HG03575 (cell line): ENCODE measurements at regions not wholly inside any gene's neighbourhood (a gene's known extent, or its start where the extent isn't known, plus 50 kb on each side); places are given as distances from the start of the nearest gene placed in this dataset.

ENCODE experiments used
- ATAC-seq: cut with Tn5 transposase; IDR thresholded peaks from one replicate; pipeline ENCODE4 v1.9.1; 2021; ENCODE audit not compliant: unreplicated experiment, insufficient number of reproducible peaks, low FRiP score; ENCODE audit errors: extremely low read depth

- no peak for ATAC-seq
Observed at GRCh38 chr3:188062216-188062615, 91.7 kb upstream of the LPP start.

GRCh38 chr3:188064831-188065493, 89.0 kb upstream of the LPP start:
- ATAC-seq = no peak

GRCh38 chr3:188066141-188066540, 87.8 kb upstream of the LPP start:
- ATAC-seq = no peak

- no peak for ATAC-seq
Observed at GRCh38 chr3:188067932-188068331, 86.0 kb upstream of the LPP start.

- ATAC-seq = no peak
Observed at GRCh38 chr3:188068342-188068741, 85.6 kb upstream of the LPP start.

GRCh38 chr3:188071636-188072035, 82.3 kb upstream of the LPP start:
- ATAC-seq = no peak

- ATAC-seq = no peak
Observed at GRCh38 chr3:188076176-188076575, 77.8 kb upstream of the LPP start.

- ATAC-seq = no peak
Observed at GRCh38 chr3:188077160-188077799, 76.7 kb upstream of the LPP start.

- ATAC-seq = no peak
Observed at GRCh38 chr3:188080091-188080490, 73.9 kb upstream of the LPP start.

- ATAC-seq = no peak
Observed at GRCh38 chr3:188082031-188082430, 71.9 kb upstream of the LPP start.

GRCh38 chr3:188082450-188082849, 71.5 kb upstream of the LPP start:
- no peak for ATAC-seq

GRCh38 chr3:188083011-188083410, 70.9 kb upstream of the LPP start:
- ATAC-seq = no peak

- ATAC-seq = no peak
Observed at GRCh38 chr3:188084752-188085583, 69.0 kb upstream of the LPP start.

- no peak for ATAC-seq
Observed at GRCh38 chr3:188085584-188086560, 68.1 kb upstream of the LPP start.

GRCh38 chr3:188088948-188089685, 64.8 kb upstream of the LPP start:
- no peak for ATAC-seq

- ATAC-seq = no peak
Observed at GRCh38 chr3:188090620-188091309, 63.2 kb upstream of the LPP start.

GRCh38 chr3:188091746-188092145, 62.2 kb upstream of the LPP start:
- ATAC-seq = no peak

- ATAC-seq = no peak
Observed at GRCh38 chr3:188092648-188093047, 61.3 kb upstream of the LPP start.
